H1 (cell line): ENCODE measurements at regions not wholly inside any gene's neighbourhood (a gene's known extent, or its start where the extent isn't known, plus 50 kb on each side); places are given as distances from the start of the nearest gene placed in this dataset.

Source experiments
- SIN3A ChIP-seq, 2 experiments: IDR thresholded peaks in 1 of 2; conservative IDR thresholded peaks in 1 of 2; 2 replicates each; pipeline ENCODE4 v1.6.1; 2011 to 2012; ENCODE audit warnings: low read length in 2 of 2, improper control_type of control experiment in 1 of 2, low read depth in 1 of 2, mild to moderate bottlenecking in 1 of 2
- SIRT6 ChIP-seq: IDR thresholded peaks from one replicate; pipeline ENCODE4 v1.7.1; 2012; ENCODE audit warnings: low read length, inconsistent platforms
- TF ChIP-seq, protein P1 (sequence below): fragments of 300-600 bp; sonication (generic); IDR thresholded peaks from 2 replicates; pipeline ENCODE4 v1.7.1; 2012; ENCODE audit warnings: low read length, moderate library complexity, mild to moderate bottlenecking, inconsistent platforms; ENCODE audit not compliant: insufficient replicate concordance

DNA sequence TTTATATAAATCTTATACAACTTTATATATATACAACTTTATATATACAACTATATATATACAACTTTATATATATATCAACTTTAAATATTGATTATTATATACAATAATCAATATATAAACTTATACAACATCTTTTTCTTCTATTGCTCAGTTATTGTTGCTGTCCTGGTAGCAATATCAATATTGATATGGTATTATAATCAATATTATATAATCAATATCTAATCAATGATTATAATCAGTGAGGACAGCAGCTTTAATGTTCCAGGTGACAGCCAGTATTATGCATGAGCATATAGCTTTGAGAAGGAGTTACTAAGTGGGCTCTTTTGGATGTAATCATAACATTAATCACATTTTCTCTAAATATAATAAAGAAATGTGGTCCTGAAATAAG lies 242.3 kb upstream of the SOX11 start (continued):
- TF ChIP-seq, protein P1, sequence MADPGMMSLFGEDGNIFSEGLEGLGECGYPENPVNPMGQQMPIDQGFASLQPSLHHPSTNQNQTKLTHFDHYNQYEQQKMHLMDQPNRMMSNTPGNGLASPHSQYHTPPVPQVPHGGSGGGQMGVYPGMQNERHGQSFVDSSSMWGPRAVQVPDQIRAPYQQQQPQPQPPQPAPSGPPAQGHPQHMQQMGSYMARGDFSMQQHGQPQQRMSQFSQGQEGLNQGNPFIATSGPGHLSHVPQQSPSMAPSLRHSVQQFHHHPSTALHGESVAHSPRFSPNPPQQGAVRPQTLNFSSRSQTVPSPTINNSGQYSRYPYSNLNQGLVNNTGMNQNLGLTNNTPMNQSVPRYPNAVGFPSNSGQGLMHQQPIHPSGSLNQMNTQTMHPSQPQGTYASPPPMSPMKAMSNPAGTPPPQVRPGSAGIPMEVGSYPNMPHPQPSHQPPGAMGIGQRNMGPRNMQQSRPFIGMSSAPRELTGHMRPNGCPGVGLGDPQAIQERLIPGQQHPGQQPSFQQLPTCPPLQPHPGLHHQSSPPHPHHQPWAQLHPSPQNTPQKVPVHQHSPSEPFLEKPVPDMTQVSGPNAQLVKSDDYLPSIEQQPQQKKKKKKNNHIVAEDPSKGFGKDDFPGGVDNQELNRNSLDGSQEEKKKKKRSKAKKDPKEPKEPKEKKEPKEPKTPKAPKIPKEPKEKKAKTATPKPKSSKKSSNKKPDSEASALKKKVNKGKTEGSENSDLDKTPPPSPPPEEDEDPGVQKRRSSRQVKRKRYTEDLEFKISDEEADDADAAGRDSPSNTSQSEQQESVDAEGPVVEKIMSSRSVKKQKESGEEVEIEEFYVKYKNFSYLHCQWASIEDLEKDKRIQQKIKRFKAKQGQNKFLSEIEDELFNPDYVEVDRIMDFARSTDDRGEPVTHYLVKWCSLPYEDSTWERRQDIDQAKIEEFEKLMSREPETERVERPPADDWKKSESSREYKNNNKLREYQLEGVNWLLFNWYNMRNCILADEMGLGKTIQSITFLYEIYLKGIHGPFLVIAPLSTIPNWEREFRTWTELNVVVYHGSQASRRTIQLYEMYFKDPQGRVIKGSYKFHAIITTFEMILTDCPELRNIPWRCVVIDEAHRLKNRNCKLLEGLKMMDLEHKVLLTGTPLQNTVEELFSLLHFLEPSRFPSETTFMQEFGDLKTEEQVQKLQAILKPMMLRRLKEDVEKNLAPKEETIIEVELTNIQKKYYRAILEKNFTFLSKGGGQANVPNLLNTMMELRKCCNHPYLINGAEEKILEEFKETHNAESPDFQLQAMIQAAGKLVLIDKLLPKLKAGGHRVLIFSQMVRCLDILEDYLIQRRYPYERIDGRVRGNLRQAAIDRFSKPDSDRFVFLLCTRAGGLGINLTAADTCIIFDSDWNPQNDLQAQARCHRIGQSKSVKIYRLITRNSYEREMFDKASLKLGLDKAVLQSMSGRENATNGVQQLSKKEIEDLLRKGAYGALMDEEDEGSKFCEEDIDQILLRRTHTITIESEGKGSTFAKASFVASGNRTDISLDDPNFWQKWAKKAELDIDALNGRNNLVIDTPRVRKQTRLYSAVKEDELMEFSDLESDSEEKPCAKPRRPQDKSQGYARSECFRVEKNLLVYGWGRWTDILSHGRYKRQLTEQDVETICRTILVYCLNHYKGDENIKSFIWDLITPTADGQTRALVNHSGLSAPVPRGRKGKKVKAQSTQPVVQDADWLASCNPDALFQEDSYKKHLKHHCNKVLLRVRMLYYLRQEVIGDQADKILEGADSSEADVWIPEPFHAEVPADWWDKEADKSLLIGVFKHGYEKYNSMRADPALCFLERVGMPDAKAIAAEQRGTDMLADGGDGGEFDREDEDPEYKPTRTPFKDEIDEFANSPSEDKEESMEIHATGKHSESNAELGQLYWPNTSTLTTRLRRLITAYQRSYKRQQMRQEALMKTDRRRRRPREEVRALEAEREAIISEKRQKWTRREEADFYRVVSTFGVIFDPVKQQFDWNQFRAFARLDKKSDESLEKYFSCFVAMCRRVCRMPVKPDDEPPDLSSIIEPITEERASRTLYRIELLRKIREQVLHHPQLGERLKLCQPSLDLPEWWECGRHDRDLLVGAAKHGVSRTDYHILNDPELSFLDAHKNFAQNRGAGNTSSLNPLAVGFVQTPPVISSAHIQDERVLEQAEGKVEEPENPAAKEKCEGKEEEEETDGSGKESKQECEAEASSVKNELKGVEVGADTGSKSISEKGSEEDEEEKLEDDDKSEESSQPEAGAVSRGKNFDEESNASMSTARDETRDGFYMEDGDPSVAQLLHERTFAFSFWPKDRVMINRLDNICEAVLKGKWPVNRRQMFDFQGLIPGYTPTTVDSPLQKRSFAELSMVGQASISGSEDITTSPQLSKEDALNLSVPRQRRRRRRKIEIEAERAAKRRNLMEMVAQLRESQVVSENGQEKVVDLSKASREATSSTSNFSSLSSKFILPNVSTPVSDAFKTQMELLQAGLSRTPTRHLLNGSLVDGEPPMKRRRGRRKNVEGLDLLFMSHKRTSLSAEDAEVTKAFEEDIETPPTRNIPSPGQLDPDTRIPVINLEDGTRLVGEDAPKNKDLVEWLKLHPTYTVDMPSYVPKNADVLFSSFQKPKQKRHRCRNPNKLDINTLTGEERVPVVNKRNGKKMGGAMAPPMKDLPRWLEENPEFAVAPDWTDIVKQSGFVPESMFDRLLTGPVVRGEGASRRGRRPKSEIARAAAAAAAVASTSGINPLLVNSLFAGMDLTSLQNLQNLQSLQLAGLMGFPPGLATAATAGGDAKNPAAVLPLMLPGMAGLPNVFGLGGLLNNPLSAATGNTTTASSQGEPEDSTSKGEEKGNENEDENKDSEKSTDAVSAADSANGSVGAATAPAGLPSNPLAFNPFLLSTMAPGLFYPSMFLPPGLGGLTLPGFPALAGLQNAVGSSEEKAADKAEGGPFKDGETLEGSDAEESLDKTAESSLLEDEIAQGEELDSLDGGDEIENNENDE = no peak
- no peak for TF ChIP-seq SIN3A (conservative IDR thresholded peaks at IDR 0.05 in 1 of 2, IDR thresholded peaks at IDR 0.05 in 1 of 2; ENCODE audit: low read depth in 1 of 2, low read length in 2 of 2)
- TF ChIP-seq SIRT6 = no peak
